GM12878 (cell line): ENCODE measurements at regions not wholly inside any gene's neighbourhood (a gene's known extent, or its start where the extent isn't known, plus 50 kb on each side); places are given as distances from the start of the nearest gene placed in this dataset.

Experiments used
- ATAC-seq: fragments of 200-7000 bp; cut with Tn5 transposase; 3 replicates; pipeline ENCODE4 v1.9.1; 2020; ENCODE audit warnings: mild to moderate bottlenecking, moderate library complexity
- BruUV-seq: library from RNA; stranded (reverse); fragments of 400-500 nt; replicated peaks from 2 replicates; lab custom pipeline; 2021; lab: Mats Ljungman, UMichigan
- CTCF ChIA-PET: fragments of 300-600 bp; sonication (Branson Sonifier 250); formaldehyde crosslinking; extraction: SDS; loops from one replicate; lab custom pipeline; 2021; ENCODE audit warnings: inconsistent platforms; lab: Yijun Ruan, JAX
- POLR2A ChIA-PET: fragments of 350-600 bp; formaldehyde crosslinking; extraction: SDS; loops from one replicate; lab custom pipeline; 2021; ENCODE audit warnings: inconsistent platforms; lab: Charles Lee
- RAD21 ChIA-PET: fragments of 300-600 bp; sonication (Branson Sonifier 250); formaldehyde crosslinking; loops from one replicate; lab custom pipeline; 2023; ENCODE audit warnings: antibody characterized with exemption; ENCODE audit not compliant: unreplicated experiment; lab: Charles Lee
- SMC1A ChIA-PET: fragments of 300-600 bp; sonication (Branson Sonifier 250); formaldehyde crosslinking; loops from one replicate; lab custom pipeline; 2023; ENCODE audit not compliant: unreplicated experiment, uncharacterized antibody; lab: Charles Lee
- DNase-seq: peaks from one replicate; pipeline ENCODE4 v3.0.0-alpha.2; 2011; ENCODE audit warnings: low read depth, low spot score
- FAIRE-seq: peaks from 3 replicates; lab custom pipeline; 2011; peaks lifted over from hg19 to GRCh38; lab: Jason Lieb, UNC
- H2AFZ ChIP-seq: 2 replicates; pipeline ENCODE4 v1.6.0; 2011; ENCODE audit warnings: low read depth, low read length, control low read depth; ENCODE audit not compliant: control insufficient read depth
- H3K27ac ChIP-seq: 2 replicates; pipeline ENCODE4 v1.5.1; 2011; ENCODE audit warnings: control low read depth; ENCODE audit not compliant: control insufficient read depth, insufficient read depth
- H3K27me3 ChIP-seq, 2 experiments: replicated peaks in 1 of 2; 2 replicates each; pipeline versions ENCODE4 v1.6.0 to v1.6.1; 2011; ENCODE audit warnings: low read length in 1 of 2; ENCODE audit not compliant: control insufficient read depth in 2 of 2, insufficient read depth in 2 of 2
- H3K36me3 ChIP-seq, 2 experiments: 2 replicates each; pipeline ENCODE4 v1.5.1; 2011; ENCODE audit warnings: low read length in 1 of 2; ENCODE audit not compliant: control insufficient read depth in 2 of 2, insufficient read depth in 2 of 2
- H3K4me1 ChIP-seq: 2 replicates; pipeline ENCODE4 v1.6.1; 2011; ENCODE audit warnings: mild to moderate bottlenecking, low read length, moderate library complexity, mixed read lengths; ENCODE audit not compliant: control insufficient read depth, insufficient read depth
- H3K4me2 ChIP-seq: 2 replicates; pipeline ENCODE4 v1.6.0; 2011; ENCODE audit warnings: control low read depth; ENCODE audit not compliant: control insufficient read depth, insufficient read depth
- H3K4me3 ChIP-seq: fragments of 200-600 bp; sonication (generic); 2 replicates; pipeline ENCODE4 v1.5.1; 2016
- H3K79me2 ChIP-seq: 2 replicates; pipeline ENCODE4 v1.6.0; 2011; ENCODE audit warnings: low read length; ENCODE audit not compliant: control insufficient read depth, insufficient read depth
- H3K9ac ChIP-seq: 2 replicates; pipeline ENCODE4 v1.8.0; 2011; ENCODE audit warnings: low read length, control low read depth, mixed read lengths; ENCODE audit not compliant: control insufficient read depth, insufficient read depth
- H3K9me3 ChIP-seq: replicated peaks from 3 replicates; pipeline ENCODE4 v1.5.1; 2011; ENCODE audit warnings: mild to moderate bottlenecking, low read length; ENCODE audit not compliant: control insufficient read depth, insufficient read depth
- H4K20me1 ChIP-seq: 2 replicates; pipeline ENCODE4 v1.6.0; 2011; ENCODE audit not compliant: control insufficient read depth, insufficient read depth
- CBX5 ChIP-seq: sonication (generic); IDR thresholded peaks from 2 replicates; pipeline ENCODE4 v1.6.1; 2016; ENCODE audit warnings: low read depth, moderate library complexity, mild to moderate bottlenecking, inconsistent platforms
- E2F4 ChIP-seq: IDR thresholded peaks from 2 replicates; pipeline ENCODE4 v1.6.1; 2012; ENCODE audit warnings: low read depth, low read length, improper control_type of control experiment
- E4F1 ChIP-seq: fragments of 450-650 bp; IDR thresholded peaks from 2 replicates; pipeline ENCODE4 v1.6.1; 2018; ENCODE audit warnings: borderline replicate concordance, mild to moderate bottlenecking; ENCODE audit not compliant: partially characterized antibody
- KAT2A ChIP-seq: conservative IDR thresholded peaks from 2 replicates; pipeline ENCODE4 v1.6.1; 2011; ENCODE audit warnings: low read depth, low read length; ENCODE audit not compliant: control insufficient read depth
- KDM1A ChIP-seq: fragments of 200-600 bp; sonication (generic); IDR thresholded peaks from 2 replicates; pipeline ENCODE4 v1.6.1; 2016; ENCODE audit warnings: borderline replicate concordance
- NBN ChIP-seq: fragments of 450-650 bp; IDR thresholded peaks from 2 replicates; pipeline ENCODE4 v1.6.1; 2016
- PBX3 ChIP-seq: IDR thresholded peaks from 2 replicates; pipeline ENCODE4 v1.6.1; 2011; ENCODE audit warnings: mild to moderate bottlenecking, low read depth, low read length, moderate library complexity; ENCODE audit not compliant: insufficient replicate concordance
- RAD51 ChIP-seq: fragments of 450-650 bp; IDR thresholded peaks from 2 replicates; pipeline ENCODE4 v1.6.1; 2016; ENCODE audit warnings: moderate library complexity, mild to moderate bottlenecking, inconsistent platforms
- ZNF622 ChIP-seq: fragments of 450-650 bp; IDR thresholded peaks from 2 replicates; pipeline ENCODE4 v1.6.1; 2017; ENCODE audit warnings: mild to moderate bottlenecking, inconsistent platforms
- WGBS: methylation state at CpG from one replicate; pipeline ENCODE4 v1.1.6; 2016; ENCODE audit warnings: low lambda C conversion rate; ENCODE audit not compliant: insufficient replicate concordance, insufficient coverage; ENCODE audit errors: missing lambda C conversion rate; 5-methylcytosine and 5-hydroxymethylcytosine counted together
- in situ Hi-C: fragments of 300-500 bp; cut with MboI; formaldehyde crosslinking; loops from 9 replicates; pipeline ENCODE4 v1.14.3; 2018; ENCODE audit warnings: mixed read lengths
- intact Hi-C: fragments of 100-400 bp; cut with micrococcal nuclease; formaldehyde crosslinking; loops from one replicate; pipeline ENCODE4 v1.14.2; 2022; ENCODE audit not compliant: unreplicated experiment

GRCh38 chr17:71628306-71628705 is 492.5 kb upstream of the SOX9 start:
- Histone ChIP-seq H3K79me2 (no peaks in the 10 kb centered on the region), H4K20me1 (no peaks in the 10 kb centered on the region), H3K27me3 (no peaks in the 10 kb centered on the region), H3K4me1 (no peaks in the 10 kb centered on the region), H3K4me3 (no peak overlapping the region), H3K9ac (no peak overlapping the region), H3K36me3 (no peaks in the 10 kb centered on the region), H3K27ac (no peak overlapping the region), H3K9me3 (no peaks in the 10 kb centered on the region; the same call in 1 of the 3 replicates), H3K4me2 (no peak overlapping the region), H2AFZ (no peak overlapping the region)
- CTCF ChIA-PET, result no interaction called here
- 5% methylated on average over 1 of the region's 1 CpG for WGBS
- DNase-seq, result no peak
- TF ChIP-seq CBX5, result no peak
- TF ChIP-seq NBN, result no peak
- TF ChIP-seq RAD51, result no peak
- TF ChIP-seq E2F4, result no peak
- no peak for TF ChIP-seq ZNF622
- no peak for TF ChIP-seq KAT2A
- TF ChIP-seq PBX3, result no peak
- no peak for TF ChIP-seq KDM1A
- TF ChIP-seq E4F1, result no peak
- SMC1A ChIA-PET, result no interaction called here
- intact Hi-C loops (no loop called here), in situ Hi-C loops (no loop called here)
- POLR2A ChIA-PET, result no interaction called here
- no peak for FAIRE-seq
- RAD21 ChIA-PET, result no interaction called here
- BruUV-seq, result no TSS peak
- no peak for ATAC-seq
